H1 (cell line): ENCODE measurements at regions not wholly inside any gene's neighbourhood (a gene's known extent, or its start where the extent isn't known, plus 50 kb on each side); places are given as distances from the start of the nearest gene placed in this dataset.

Experiments used
- CTCF ChIA-PET: fragments of 300-600 bp; sonication (Branson Sonifier 250); formaldehyde crosslinking; loops from one replicate; lab custom pipeline; 2021; ENCODE audit not compliant: partially characterized antibody; lab: Charles Lee
- POLR2A ChIA-PET: fragments of 300-600 bp; sonication (Branson Sonifier 250); formaldehyde crosslinking; loops from one replicate; lab custom pipeline; 2021; ENCODE audit warnings: inconsistent platforms; ENCODE audit not compliant: partially characterized antibody; lab: Charles Lee
- DNase-seq, 2 experiments: peaks; one replicate each; pipeline versions ENCODE4 v3.0.0 to v3.0.0-alpha.2; 2010 to 2022; ENCODE audit warnings: low spot score in 2 of 2, low read depth in 1 of 2, mixed read lengths in 1 of 2
- FAIRE-seq: peaks from 2 replicates; lab custom pipeline; 2011; peaks lifted over from hg19 to GRCh38; lab: Jason Lieb, UNC
- H2AFZ ChIP-seq: 2 replicates; pipeline ENCODE4 v1.8.1; 2012; ENCODE audit warnings: low read length, inconsistent platforms
- H2AK5ac ChIP-seq: 2 replicates; pipeline ENCODE4 v1.6.1; 2013; ENCODE audit warnings: low read depth, low read length
- H2BK120ac ChIP-seq: replicated peaks from 2 replicates; pipeline ENCODE3; 2013; ENCODE audit warnings: low read depth, low read length, inconsistent platforms
- H2BK12ac ChIP-seq: 2 replicates; pipeline ENCODE4 v1.6.1; 2013; ENCODE audit warnings: low read depth, low read length
- H2BK15ac ChIP-seq: 2 replicates; pipeline ENCODE4 v1.6.1; 2013; ENCODE audit warnings: low read length
- H2BK20ac ChIP-seq: 2 replicates; pipeline ENCODE4 v1.6.1; 2013; ENCODE audit warnings: low read length
- H2BK5ac ChIP-seq: 2 replicates; pipeline ENCODE4 v1.6.1; 2013; ENCODE audit warnings: low read depth, low read length
- H3K14ac ChIP-seq: 2 replicates; pipeline ENCODE4 v1.6.1; 2013; ENCODE audit warnings: inconsistent platforms; ENCODE audit not compliant: insufficient read length
- H3K18ac ChIP-seq: 2 replicates; pipeline ENCODE4 v1.6.1; 2013; ENCODE audit warnings: low read length; ENCODE audit errors: extremely low read depth
- H3K23ac ChIP-seq: 2 replicates; pipeline ENCODE4 v1.6.1; 2013; ENCODE audit warnings: inconsistent platforms; ENCODE audit not compliant: insufficient read length
- H3K23me2 ChIP-seq: 2 replicates; pipeline ENCODE4 v1.6.1; 2013; ENCODE audit warnings: low read depth, low read length
- H3K27ac ChIP-seq: 2 replicates; pipeline ENCODE4 v1.6.1; 2011; ENCODE audit warnings: low read depth, low read length, inconsistent platforms
- H3K27me3 ChIP-seq, 4 experiments: replicated peaks in 1 of 4; 1 replicate in 1 of 4; 2 replicates in 3 of 4; pipeline versions ENCODE4 v1.6.1 to v1.8.1; 2011 to 2013; ENCODE audit warnings: low read length in 3 of 4, mild to moderate bottlenecking in 3 of 4, inconsistent platforms in 2 of 4, mixed read lengths in 2 of 4, moderate library complexity in 1 of 4; ENCODE audit not compliant: control insufficient read depth in 3 of 4, insufficient read depth in 3 of 4; ENCODE audit errors: extremely low read depth in 1 of 4
- H3K36me3 ChIP-seq, 4 experiments: 2 replicates each; pipeline versions ENCODE4 v1.6.1 to v1.8.1; 2011 to 2013; ENCODE audit warnings: mild to moderate bottlenecking in 4 of 4, low read length in 3 of 4, moderate library complexity in 2 of 4, control low read depth in 1 of 4, inconsistent platforms in 1 of 4; ENCODE audit not compliant: insufficient read depth in 4 of 4, control insufficient read depth in 2 of 4
- H3K4ac ChIP-seq: replicated peaks from 2 replicates; pipeline ENCODE3; 2013; ENCODE audit warnings: low read length, low read depth, mixed read lengths, inconsistent platforms; ENCODE audit not compliant: insufficient read length
- H3K4me1 ChIP-seq, 4 experiments: replicated peaks in 1 of 4; 1 replicate in 1 of 4; 2 replicates in 3 of 4; pipeline versions ENCODE4 v1.6.1 to v1.8.1; 2011 to 2013; ENCODE audit warnings: low read length in 3 of 4, inconsistent platforms in 2 of 4, mixed read lengths in 1 of 4; ENCODE audit not compliant: insufficient read depth in 4 of 4, control insufficient read depth in 3 of 4
- H3K4me2 ChIP-seq, 2 experiments: 2 replicates each; pipeline versions ENCODE4 v1.6.1 to v1.8.1; 2011 to 2013; ENCODE audit warnings: low read depth in 2 of 2, low read length in 2 of 2, control low read depth in 1 of 2, inconsistent platforms in 1 of 2, mild to moderate bottlenecking in 1 of 2; ENCODE audit not compliant: insufficient read depth in 1 of 2
- H3K4me3 ChIP-seq, 4 experiments: fragments of 200-600, 300-600 bp in 1 of 4; sonication (generic), shearing (Covaris generic), sonication (Bioruptor Twin) in 1 of 4; 2 replicates each; pipeline versions ENCODE4 v1.5.1 to v1.8.1; 2011 to 2016; ENCODE audit warnings: low read length in 4 of 4, low read depth in 3 of 4, control low read depth in 2 of 4, inconsistent platforms in 2 of 4, mild to moderate bottlenecking in 2 of 4, mixed read lengths in 1 of 4, moderate library complexity in 1 of 4; ENCODE audit not compliant: insufficient read depth in 2 of 4; ENCODE audit errors: extremely low read depth in 1 of 4
- H3K56ac ChIP-seq: replicated peaks from 2 replicates; pipeline ENCODE3; 2013; ENCODE audit warnings: low read depth, mild to moderate bottlenecking, mixed read lengths, low read length, inconsistent platforms; ENCODE audit not compliant: insufficient read length
- H3K79me1 ChIP-seq: 2 replicates; pipeline ENCODE4 v1.6.1; 2013; ENCODE audit warnings: low read depth, low read length, control low read depth
- H3K79me2 ChIP-seq, 2 experiments: 2 replicates each; pipeline versions ENCODE4 v1.6.1 to v1.8.1; 2012 to 2013; ENCODE audit warnings: low read length in 2 of 2, mild to moderate bottlenecking in 2 of 2, inconsistent platforms in 1 of 2; ENCODE audit not compliant: insufficient read depth in 2 of 2, control insufficient read depth in 1 of 2
- H3K9ac ChIP-seq, 4 experiments: replicated peaks in 1 of 4; 1 replicate in 1 of 4; 2 replicates in 3 of 4; pipeline versions ENCODE4 v1.6.1 to v1.8.1; 2011 to 2013; ENCODE audit warnings: low read depth in 3 of 4, low read length in 3 of 4, control low read depth in 2 of 4, mild to moderate bottlenecking in 2 of 4, moderate library complexity in 2 of 4, inconsistent platforms in 1 of 4; ENCODE audit errors: extremely low read depth in 1 of 4
- H3K9me3 ChIP-seq, 2 experiments: 2 replicates each; pipeline versions ENCODE4 v1.6.1 to v1.8.1; 2012 to 2013; ENCODE audit warnings: mild to moderate bottlenecking in 2 of 2, moderate library complexity in 2 of 2, control low read depth in 1 of 2, inconsistent platforms in 1 of 2, low read depth in 1 of 2, low read length in 1 of 2, mixed read lengths in 1 of 2; ENCODE audit not compliant: insufficient read depth in 2 of 2
- H4K20me1 ChIP-seq, 2 experiments: replicated peaks in 1 of 2; 2 replicates each; pipeline versions ENCODE3 to v1.8.1; 2011 to 2013; ENCODE audit warnings: inconsistent platforms in 2 of 2, low read length in 2 of 2, mild to moderate bottlenecking in 1 of 2; ENCODE audit not compliant: insufficient read depth in 2 of 2, control insufficient read depth in 1 of 2
- H4K5ac ChIP-seq: 2 replicates; pipeline ENCODE4 v1.6.1; 2013; ENCODE audit warnings: low read length, low read depth, mixed read lengths, inconsistent platforms; ENCODE audit not compliant: insufficient read length
- H4K8ac ChIP-seq: 2 replicates; pipeline ENCODE4 v1.8.0; 2013; ENCODE audit warnings: mild to moderate bottlenecking, moderate library complexity, low read length, inconsistent platforms; ENCODE audit not compliant: insufficient read depth; ENCODE audit errors: extremely low read depth
- H4K91ac ChIP-seq: replicated peaks from 2 replicates; pipeline ENCODE3; 2013; ENCODE audit warnings: low read length, mixed read lengths, inconsistent platforms; ENCODE audit not compliant: insufficient read length
- ASH2L ChIP-seq: fragments of 200-600, 300-600 bp; sonication (generic); IDR thresholded peaks from one replicate; pipeline ENCODE4 v1.7.1; 2017; ENCODE audit warnings: low read length
- CHD2 ChIP-seq: IDR thresholded peaks from 2 replicates; pipeline ENCODE4 v1.6.1; 2012; ENCODE audit warnings: low read length, improper control_type of control experiment
- NANOG ChIP-seq: IDR thresholded peaks from 2 replicates; pipeline ENCODE4 v1.6.1; 2011; ENCODE audit warnings: low read length, low read depth, mild to moderate bottlenecking, inconsistent platforms; ENCODE audit not compliant: insufficient read depth, poor library complexity, severe bottlenecking
- POU5F1 ChIP-seq: IDR thresholded peaks from 2 replicates; pipeline ENCODE4 v1.6.1; 2011; ENCODE audit warnings: low read depth, mild to moderate bottlenecking, low read length, moderate library complexity
- SRF ChIP-seq: IDR thresholded peaks from 2 replicates; pipeline ENCODE4 v1.6.1; 2011; ENCODE audit warnings: mild to moderate bottlenecking, low read depth, low read length, moderate library complexity
- WGBS, 2 experiments: shearing (Covaris generic) in 1 of 2; methylation state at CpG; one replicate each; pipeline versions ENCODE4 v1.1.6 to v1.1.7; 2013 to 2015; ENCODE audit warnings: low lambda C conversion rate in 2 of 2, mixed read lengths in 2 of 2, inconsistent platforms in 1 of 2, low coverage in 1 of 2, missing lambda C conversion rate in 1 of 2; ENCODE audit not compliant: insufficient replicate concordance in 2 of 2, insufficient coverage in 1 of 2, insufficient read length in 1 of 2; ENCODE audit errors: extremely low coverage in 1 of 2, missing lambda C conversion rate in 1 of 2; 5-methylcytosine and 5-hydroxymethylcytosine counted together

GRCh38 chr13:26483546-26483945, 73.9 kb upstream of the WASF3 start:
- no peak for FAIRE-seq
- 89% methylated on average over 9 of the region's 9 CpGs; no CpG with 5 or more reads in 1 of the 2 experiments for WGBS, 2 experiments
- no peak overlapping the region for H2BK15ac ChIP-seq
- no peak for TF ChIP-seq CHD2
- TF ChIP-seq SRF = no peak
- no peak for TF ChIP-seq POU5F1
- TF ChIP-seq NANOG = no peak
- TF ChIP-seq ASH2L = no peak

More at GRCh38 chr13:26483546-26483945, 73.9 kb upstream of the WASF3 start:
- no peak overlapping the region for H3K18ac ChIP-seq
- H3K27ac ChIP-seq = no peak overlapping the region
- no peak overlapping the region for H4K91ac ChIP-seq
- no peak overlapping the region for H2AK5ac ChIP-seq
- no peak overlapping the region for H3K23ac ChIP-seq
- POLR2A ChIA-PET = no interaction called here
- H2AFZ ChIP-seq = no peak overlapping the region
- no peaks in the 10 kb centered on the region for H3K79me2 ChIP-seq
- DNase-seq = no peak
- CTCF ChIA-PET = interaction anchor here (0.7 to 16.0 kb wide), 19 partner anchors 9 to 298 kb away, joined by 3 to 168 read pairs (median 4); no protein-coding TSS in a partner anchor
- no peak overlapping the region for H3K14ac ChIP-seq
- H3K23me2 ChIP-seq = no peaks in the 10 kb centered on the region; the same call in 1 of the 2 replicates
- no peak overlapping the region for H3K56ac ChIP-seq
- H3K4ac ChIP-seq = no peak overlapping the region
- no peak overlapping the region for H4K5ac ChIP-seq
- no peak overlapping the region for H4K8ac ChIP-seq
- H2BK5ac ChIP-seq = no peak overlapping the region
- H3K9ac ChIP-seq = no peak overlapping the region
- no peaks in the 10 kb centered on the region for H3K9me3 ChIP-seq
- no peak overlapping the region for H3K4me2 ChIP-seq
- H2BK20ac ChIP-seq = no peak overlapping the region
- peaks cover 0 to 3% (median 0%) of the 10 kb centered on the region in 4 experiments; a peak in 2 of 7 replicates for H3K4me1 ChIP-seq
- no peaks in the 10 kb centered on the region for H3K79me1 ChIP-seq
- no peak overlapping the region for H3K4me3 ChIP-seq
- no peaks in the 10 kb centered on the region for H3K36me3 ChIP-seq
- no peaks in the 10 kb centered on the region for H4K20me1 ChIP-seq
- no peaks in the 10 kb centered on the region for H3K27me3 ChIP-seq
- no peak overlapping the region for H2BK12ac ChIP-seq
- no peak overlapping the region for H2BK120ac ChIP-seq
